PC-3 (cell line): ENCODE measurements at regions not wholly inside any gene's neighbourhood (a gene's known extent, or its start where the extent isn't known, plus 50 kb on each side); places are given as distances from the start of the nearest gene placed in this dataset.

Source experiments
- ATAC-seq: fragments of 200-7000 bp; cut with Tn5 transposase; 2 replicates; pipeline ENCODE4 v1.9.1; 2020; ENCODE audit warnings: mild to moderate bottlenecking, moderate library complexity
- BruUV-seq: library from RNA; stranded (reverse); fragments of 400-500 nt; replicated peaks from 2 replicates; lab custom pipeline; 2021; lab: Mats Ljungman, UMichigan
- CTCF ChIA-PET: fragments of 300-600 bp; sonication (Branson Sonifier 250); formaldehyde crosslinking; loops from one replicate; lab custom pipeline; 2022; ENCODE audit warnings: antibody characterized with exemption; lab: Charles Lee
- POLR2A ChIA-PET: fragments of 300-600 bp; sonication (Branson Sonifier 250); formaldehyde crosslinking; loops from one replicate; lab custom pipeline; 2022; ENCODE audit warnings: antibody characterized with exemption; ENCODE audit not compliant: unreplicated experiment; lab: Charles Lee
- DNase-seq: peaks from one replicate; pipeline ENCODE4 v3.0.0-alpha.2; 2015
- H2AFZ ChIP-seq: fragments of 300-600 bp; sonication (generic); 2 replicates; pipeline ENCODE4 v1.6.0; 2016; ENCODE audit warnings: antibody characterized with exemption, low read length
- H3F3A ChIP-seq: fragments of 300-600 bp; sonication (generic); one replicate; pipeline ENCODE4 v1.6.0; 2017; ENCODE audit warnings: antibody characterized with exemption, low read length, control low read depth, mild to moderate bottlenecking; ENCODE audit not compliant: unreplicated experiment
- H3K27ac ChIP-seq: fragments of 300-600 bp; sonication (generic); 2 replicates; pipeline ENCODE4 v1.5.1; 2016; ENCODE audit warnings: mild to moderate bottlenecking, low read length
- H3K27me3 ChIP-seq: fragments of 300-600 bp; sonication (generic); 2 replicates; pipeline ENCODE4 v1.6.1; 2016; ENCODE audit warnings: low read length, mixed read lengths
- H3K36me3 ChIP-seq: fragments of 300-600 bp; sonication (generic); 2 replicates; pipeline ENCODE4 v1.6.1; 2016; ENCODE audit warnings: low read depth, mixed run types, low read length, mixed read lengths
- H3K4me1 ChIP-seq: fragments of 300-600 bp; sonication (generic); 2 replicates; pipeline ENCODE4 v1.5.1; 2016; ENCODE audit warnings: low read length; ENCODE audit not compliant: insufficient read depth
- H3K4me2 ChIP-seq: fragments of 300-600 bp; sonication (generic); 2 replicates; pipeline ENCODE4 v1.6.0; 2016; ENCODE audit warnings: low read length
- H3K4me3 ChIP-seq: fragments of 300-600 bp; sonication (generic); 2 replicates; pipeline ENCODE4 v1.5.1; 2016; ENCODE audit warnings: mild to moderate bottlenecking, low read length, mixed read lengths
- H3K79me2 ChIP-seq: fragments of 300-600 bp; sonication (generic); 2 replicates; pipeline ENCODE4 v1.6.1; 2017; ENCODE audit warnings: low read length, mixed read lengths
- H3K9ac ChIP-seq: fragments of 300-600 bp; sonication (generic); 2 replicates; pipeline ENCODE4 v1.6.0; 2016; ENCODE audit warnings: mild to moderate bottlenecking, low read length
- H3K9me2 ChIP-seq: fragments of 300-600 bp; sonication (generic); replicated peaks from 2 replicates; pipeline ENCODE4 v1.6.1; 2016; ENCODE audit warnings: mixed run types, low read length, mixed read lengths
- H3K9me3 ChIP-seq: fragments of 300-600 bp; sonication (generic); 2 replicates; pipeline ENCODE4 v1.6.1; 2016; ENCODE audit warnings: low read length, mixed read lengths
- H4K20me1 ChIP-seq: fragments of 300-600 bp; sonication (generic); 2 replicates; pipeline ENCODE4 v1.6.1; 2016; ENCODE audit warnings: low read length, mixed read lengths
- CTCF ChIP-seq: fragments of 300-600 bp; sonication (generic); conservative IDR thresholded peaks from 2 replicates; pipeline ENCODE4 v1.5.1; 2017; ENCODE audit warnings: antibody characterized with exemption, low read depth, mild to moderate bottlenecking, low read length
- EZH2 ChIP-seq: fragments of 300-600 bp; sonication (generic); IDR thresholded peaks from one replicate; pipeline ENCODE4 v1.6.1; 2017; ENCODE audit warnings: antibody characterized with exemption, mild to moderate bottlenecking, low read length; ENCODE audit not compliant: unreplicated experiment
- EZH2phosphoT487 ChIP-seq: fragments of 300-600 bp; sonication (generic); IDR thresholded peaks from 2 replicates; pipeline ENCODE4 v1.6.1; 2018; ENCODE audit warnings: mild to moderate bottlenecking, antibody characterized with exemption, low read length, borderline replicate concordance
- intact Hi-C: fragments of 100-400 bp; cut with micrococcal nuclease; formaldehyde crosslinking; loops from 2 replicates; pipeline ENCODE4 v1.9.0; 2023

GRCh38 chr15:53256457-53256856, 466.3 kb upstream of the ONECUT1 start:
- no peak overlapping the region for H3K4me3 ChIP-seq
- H3K4me1 ChIP-seq: no peaks in the 10 kb centered on the region
- H3K9me3 ChIP-seq: no peaks in the 10 kb centered on the region
- H3K9me2 ChIP-seq: no peaks in the 10 kb centered on the region
- no peaks in the 10 kb centered on the region for H3K36me3 ChIP-seq
- intact Hi-C loops: no loop called here
- no peak overlapping the region for H3K9ac ChIP-seq
- no peak overlapping the region for H2AFZ ChIP-seq
- no peak overlapping the region for H3K27ac ChIP-seq
- POLR2A ChIA-PET: no interaction called here
- no peaks in the 10 kb centered on the region; the same call in 1 of the 2 replicates for H3K27me3 ChIP-seq
- no peaks in the 10 kb centered on the region for H4K20me1 ChIP-seq
- DNase-seq (no peak), ATAC-seq (no peak)
- no peaks in the 10 kb centered on the region for H3F3A ChIP-seq
- CTCF ChIA-PET: no interaction called here
- no TSS peak for BruUV-seq
- TF ChIP-seq EZH2 (no peak), CTCF (no peak), EZH2phosphoT487 (no peak)
- no peak overlapping the region for H3K4me2 ChIP-seq
- H3K79me2 ChIP-seq: no peaks in the 10 kb centered on the region

GRCh38 chr15:53256043-53256442, 465.9 kb upstream of the ONECUT1 start:
- H3K9ac ChIP-seq: no peak overlapping the region
- H3F3A ChIP-seq: no peaks in the 10 kb centered on the region
- DNase-seq (no peak), ATAC-seq (no peak)
- no peaks in the 10 kb centered on the region; the same call in 1 of the 2 replicates for H3K27me3 ChIP-seq
- no peaks in the 10 kb centered on the region for H4K20me1 ChIP-seq
- intact Hi-C loops: no loop called here
- H3K27ac ChIP-seq: no peak overlapping the region
- TF ChIP-seq EZH2: no peak
- no peak for TF ChIP-seq EZH2phosphoT487
- no peak for TF ChIP-seq CTCF
- no peaks in the 10 kb centered on the region for H3K79me2 ChIP-seq
- H3K4me2 ChIP-seq: no peak overlapping the region
- no TSS peak for BruUV-seq
- no peaks in the 10 kb centered on the region for H3K4me1 ChIP-seq
- no peaks in the 10 kb centered on the region for H3K36me3 ChIP-seq
- ChIA-PET CTCF (no interaction called here), POLR2A (no interaction called here)
- no peak overlapping the region for H3K4me3 ChIP-seq
- H3K9me2 ChIP-seq: no peaks in the 10 kb centered on the region
- H3K9me3 ChIP-seq: no peaks in the 10 kb centered on the region
- H2AFZ ChIP-seq: no peak overlapping the region

GRCh38 chr15:53251996-53252395, 461.9 kb upstream of the ONECUT1 start:
- Histone ChIP-seq H3K4me1 (no peaks in the 10 kb centered on the region), H3K9ac (no peak overlapping the region), H3K27me3 (no peaks in the 10 kb centered on the region; the same call in 1 of the 2 replicates), H3K36me3 (no peaks in the 10 kb centered on the region), H4K20me1 (no peaks in the 10 kb centered on the region), H3K9me3 (no peaks in the 10 kb centered on the region), H3K79me2 (no peaks in the 10 kb centered on the region), H2AFZ (no peak overlapping the region), H3K4me3 (no peak overlapping the region), H3K9me2 (no peaks in the 10 kb centered on the region), H3F3A (no peaks in the 10 kb centered on the region), H3K27ac (no peak overlapping the region), H3K4me2 (no peak overlapping the region)
- DNase-seq: no peak
- ChIA-PET CTCF (no interaction called here), POLR2A (no interaction called here)
- TF ChIP-seq EZH2 (no peak), EZH2phosphoT487 (no peak), CTCF (no peak)
- BruUV-seq: no TSS peak
- intact Hi-C loops: no loop called here
- ATAC-seq: no peak
